Sigmoid colon (tissue), 4 donors: ENCODE measurements at regions not wholly inside any gene's neighbourhood (a gene's known extent, or its start where the extent isn't known, plus 50 kb on each side); places are given as distances from the start of the nearest gene placed in this dataset.

Experiments
- POLR2A ChIP-seq, 2 donors: fragments of 450-650 bp; IDR thresholded peaks; one replicate each; pipeline ENCODE4 v1.6.1; 2016; ENCODE audit warnings: antibody characterized with exemption in 2 of 2, mild to moderate bottlenecking in 2 of 2, moderate library complexity in 2 of 2
- POLR2AphosphoS5 ChIP-seq, 4 donors: sonication (generic); formaldehyde crosslinking; IDR thresholded peaks; one replicate each; pipeline ENCODE4 v1.6.1; 2017; ENCODE audit warnings: antibody characterized with exemption in 4 of 4

DNA sequence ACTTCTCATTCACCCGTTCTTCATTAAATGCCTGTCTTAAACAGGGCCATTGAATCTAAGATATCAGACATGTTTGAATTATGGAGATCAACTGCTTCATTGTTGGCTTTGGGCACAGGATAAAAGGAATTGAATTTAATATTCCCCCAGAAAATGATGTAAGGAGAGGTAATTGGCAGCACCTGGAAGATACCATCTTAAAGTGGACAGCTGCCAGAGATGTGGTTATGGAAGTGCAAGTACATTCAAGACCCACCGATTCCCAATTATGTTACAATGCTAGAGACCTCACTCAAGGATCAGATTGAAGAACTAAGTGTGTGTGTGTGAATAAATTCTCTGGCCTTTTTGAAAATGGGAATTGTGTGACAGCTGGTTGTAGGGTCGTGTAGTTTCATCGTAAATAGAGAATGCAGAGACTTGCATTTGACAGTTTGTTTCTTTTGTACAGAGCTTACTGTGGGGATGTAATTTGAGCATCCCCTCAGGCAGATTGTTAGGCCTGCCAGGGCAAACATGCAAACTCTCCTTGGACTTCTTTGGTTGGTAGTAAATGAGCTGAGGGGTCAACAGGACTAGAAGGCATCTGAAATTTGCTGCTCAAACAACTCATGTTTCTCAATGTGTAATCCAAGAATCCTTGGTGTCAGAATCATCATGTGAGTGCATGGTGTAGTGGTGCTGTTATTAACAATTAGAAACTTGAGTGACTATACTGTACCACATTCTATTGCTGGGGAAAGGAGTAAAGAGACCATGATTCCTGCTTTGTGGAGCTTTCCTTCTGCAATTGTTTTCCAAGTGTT lies 359.2 kb upstream of the THRB start:
- TF ChIP-seq POLR2AphosphoS5 (IDR thresholded peaks at IDR 0.05), result no peak
- no peak for TF ChIP-seq POLR2A (IDR thresholded peaks at IDR 0.05)
